B cell (primary cell): ENCODE measurements at regions not wholly inside any gene's neighbourhood (a gene's known extent, or its start where the extent isn't known, plus 50 kb on each side); places are given as distances from the start of the nearest gene placed in this dataset.

Experiments
- EZH2 ChIP-seq: IDR thresholded peaks from 2 replicates; pipeline ENCODE4 v1.6.1; 2012; ENCODE audit warnings: borderline replicate concordance, low read depth, mild to moderate bottlenecking, moderate library complexity, low read length; ENCODE audit not compliant: insufficient read depth, poor library complexity, severe bottlenecking
- TF ChIP-seq, protein P1 (sequence below): fragments of 200-600 bp; IDR thresholded peaks from one replicate; pipeline ENCODE4 v1.8.0; 2022; ENCODE audit warnings: antibody characterized with exemption, mild to moderate bottlenecking

DNA sequence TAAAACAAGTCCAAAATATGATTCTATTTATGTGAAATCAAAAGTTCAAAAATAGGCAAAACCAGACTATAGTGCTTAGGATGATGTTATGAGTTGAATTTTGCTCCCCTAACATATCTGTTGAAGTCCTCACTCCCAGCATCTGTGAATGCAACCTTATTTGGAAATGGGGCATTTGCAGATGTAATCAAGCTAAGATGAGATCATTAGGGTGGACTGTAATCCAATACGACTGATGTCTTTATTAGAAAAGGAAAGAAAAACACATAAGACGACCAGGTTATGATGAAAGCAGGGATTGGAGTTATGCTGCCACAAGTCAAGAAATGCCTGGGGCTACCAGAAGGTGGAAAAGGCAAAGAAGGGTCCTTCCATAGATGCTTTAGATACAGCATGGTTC is 110.5 kb upstream of the CCDC39 start:
- TF ChIP-seq, protein P1, sequence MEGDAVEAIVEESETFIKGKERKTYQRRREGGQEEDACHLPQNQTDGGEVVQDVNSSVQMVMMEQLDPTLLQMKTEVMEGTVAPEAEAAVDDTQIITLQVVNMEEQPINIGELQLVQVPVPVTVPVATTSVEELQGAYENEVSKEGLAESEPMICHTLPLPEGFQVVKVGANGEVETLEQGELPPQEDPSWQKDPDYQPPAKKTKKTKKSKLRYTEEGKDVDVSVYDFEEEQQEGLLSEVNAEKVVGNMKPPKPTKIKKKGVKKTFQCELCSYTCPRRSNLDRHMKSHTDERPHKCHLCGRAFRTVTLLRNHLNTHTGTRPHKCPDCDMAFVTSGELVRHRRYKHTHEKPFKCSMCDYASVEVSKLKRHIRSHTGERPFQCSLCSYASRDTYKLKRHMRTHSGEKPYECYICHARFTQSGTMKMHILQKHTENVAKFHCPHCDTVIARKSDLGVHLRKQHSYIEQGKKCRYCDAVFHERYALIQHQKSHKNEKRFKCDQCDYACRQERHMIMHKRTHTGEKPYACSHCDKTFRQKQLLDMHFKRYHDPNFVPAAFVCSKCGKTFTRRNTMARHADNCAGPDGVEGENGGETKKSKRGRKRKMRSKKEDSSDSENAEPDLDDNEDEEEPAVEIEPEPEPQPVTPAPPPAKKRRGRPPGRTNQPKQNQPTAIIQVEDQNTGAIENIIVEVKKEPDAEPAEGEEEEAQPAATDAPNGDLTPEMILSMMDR: no peak
- no peak for TF ChIP-seq EZH2
